ENCODE measurements at regions not wholly inside any gene's neighbourhood (a gene's known extent, or its start where the extent isn't known, plus 50 kb on each side); places are given as distances from the start of the nearest gene placed in this dataset.

- H3K18ac ChIP-seq (ENCODE audit: insufficient read length, low read depth, low read length): no peak overlapping the region
- WGBS (ENCODE audit: extremely low coverage, insufficient read length, low lambda C conversion rate): no CpG with 5 or more reads among the region's 3 CpGs
- no peak overlapping the region for H3K9ac ChIP-seq (ENCODE audit: extremely low read depth, insufficient read length, low read length)
- H2BK15ac ChIP-seq (ENCODE audit: low read depth, low read length): no peak overlapping the region
- H3K79me1 ChIP-seq (ENCODE audit: insufficient read depth, low read depth, low read length, poor library complexity, severe bottlenecking): no peaks in the 10 kb centered on the region
- TF ChIP-seq CTCF (conservative IDR thresholded peaks at IDR 0.05): no peak
- H2BK12ac ChIP-seq (ENCODE audit: insufficient read length, low read depth, low read length): no peak overlapping the region
- H3K4ac ChIP-seq (ENCODE audit: low read depth, low read length): no peak overlapping the region
- no peak overlapping the region for H2BK120ac ChIP-seq (ENCODE audit: low read depth, low read length, poor library complexity, severe bottlenecking)
- no peak overlapping the region for H3K4me2 ChIP-seq (ENCODE audit: insufficient read depth, insufficient read length, low read length)
- H3K27me3 Mint-ChIP-seq (ENCODE audit: low read depth): no peaks in the 10 kb centered on the region
- no peak overlapping the region for H3K56ac ChIP-seq (ENCODE audit: insufficient read length, low read depth, low read length)
- H3K23me2 ChIP-seq (ENCODE audit: insufficient read length, low read depth, low read length, poor library complexity, severe bottlenecking): no peaks in the 10 kb centered on the region
- no peaks in the 10 kb centered on the region for H3K36me3 Mint-ChIP-seq (ENCODE audit: insufficient read depth in 1 of 3, low read depth in 3 of 3)
- no peaks in the 10 kb centered on the region for H3K9me3 ChIP-seq (ENCODE audit: control insufficient read depth, low read depth, low read length)
- no peak overlapping the region for H3K4me3 Mint-ChIP-seq
- H3T11ph ChIP-seq (ENCODE audit: low read length): no peak overlapping the region
- H2AFZ ChIP-seq (ENCODE audit: low read length): no peak overlapping the region
- no peak overlapping the region for H2BK20ac ChIP-seq (ENCODE audit: low read depth, low read length, poor library complexity, severe bottlenecking)
- H2BK5ac ChIP-seq (ENCODE audit: insufficient read length, low read length): no peak overlapping the region
- no peak overlapping the region for H4K8ac ChIP-seq (replicated peaks; ENCODE audit: insufficient read length, low read depth, low read length)
- no peak overlapping the region for H4K91ac ChIP-seq (ENCODE audit: insufficient read length, low read depth, low read length)
- H3K4me1 ChIP-seq (ENCODE audit: insufficient read depth, low read length): no peaks in the 10 kb centered on the region
- H3K4me1 Mint-ChIP-seq: peaks cover 8 to 10% of the 10 kb centered on the region in 2 experiments
- H4K5ac ChIP-seq (ENCODE audit: insufficient read length, low read depth, low read length): no peak overlapping the region
- no peaks in the 10 kb centered on the region for H3K79me2 ChIP-seq (ENCODE audit: insufficient read depth, low read length)
- no peak overlapping the region for H3K27ac ChIP-seq (ENCODE audit: insufficient read length, low read depth, low read length)
- no peaks in the 10 kb centered on the region for H4K20me1 ChIP-seq (ENCODE audit: control insufficient read depth, insufficient read depth, insufficient read length)
- H3K9me3 Mint-ChIP-seq: peaks cover 0 to 2% of the 10 kb centered on the region in 2 experiments; a peak in 1 of 5 replicates
- DNase-seq: no peak
- no peaks in the 10 kb centered on the region for H3K27me3 ChIP-seq (ENCODE audit: insufficient read depth, low read length)
- H3K23ac ChIP-seq (ENCODE audit: insufficient read length, low read depth, low read length): no peak overlapping the region
- no peak overlapping the region for H3K27ac Mint-ChIP-seq
- H2AK5ac ChIP-seq (ENCODE audit: insufficient read length, low read length): no peak overlapping the region
- no peak overlapping the region for H3K14ac ChIP-seq (ENCODE audit: insufficient read depth, low read length)
Observed at GRCh38 chr9:2928411-2928810, 84.5 kb upstream of the PUM3 start.
